GM12872 (cell line): ENCODE measurements at regions not wholly inside any gene's neighbourhood (a gene's known extent, or its start where the extent isn't known, plus 50 kb on each side); places are given as distances from the start of the nearest gene placed in this dataset.

Experiments
- CTCF ChIP-seq: IDR thresholded peaks from 3 replicates; pipeline ENCODE4 v1.5.1; 2011; ENCODE audit warnings: low read depth, mild to moderate bottlenecking, low read length, moderate library complexity; ENCODE audit not compliant: insufficient read depth

GRCh38 chr6:44047801-44048200 is 79.5 kb downstream of the MRPL14 start:
- TF ChIP-seq CTCF, result no peak

- TF ChIP-seq CTCF, result no peak
These were observed 80.1 kb downstream of the MRPL14 start for GRCh38 chr6:44047179-44047546.

GRCh38 chr6:44046516-44047178 is 80.6 kb downstream of the MRPL14 start:
- no peak for TF ChIP-seq CTCF

GRCh38 chr6:44045672-44046015 is 81.6 kb downstream of the MRPL14 start:
- no peak for TF ChIP-seq CTCF

- TF ChIP-seq CTCF, result no peak
These were observed 82.1 kb downstream of the MRPL14 start for GRCh38 chr6:44044940-44045671.

GRCh38 chr6:44044154-44044539 is 83.1 kb downstream of the MRPL14 start:
- TF ChIP-seq CTCF, result no peak

- no peak for TF ChIP-seq CTCF
These were observed 83.6 kb downstream of the MRPL14 start for GRCh38 chr6:44043479-44044153.
